ENCODE measurements at regions not wholly inside any gene's neighbourhood (a gene's known extent, or its start where the extent isn't known, plus 50 kb on each side); places are given as distances from the start of the nearest gene placed in this dataset.

DNA sequence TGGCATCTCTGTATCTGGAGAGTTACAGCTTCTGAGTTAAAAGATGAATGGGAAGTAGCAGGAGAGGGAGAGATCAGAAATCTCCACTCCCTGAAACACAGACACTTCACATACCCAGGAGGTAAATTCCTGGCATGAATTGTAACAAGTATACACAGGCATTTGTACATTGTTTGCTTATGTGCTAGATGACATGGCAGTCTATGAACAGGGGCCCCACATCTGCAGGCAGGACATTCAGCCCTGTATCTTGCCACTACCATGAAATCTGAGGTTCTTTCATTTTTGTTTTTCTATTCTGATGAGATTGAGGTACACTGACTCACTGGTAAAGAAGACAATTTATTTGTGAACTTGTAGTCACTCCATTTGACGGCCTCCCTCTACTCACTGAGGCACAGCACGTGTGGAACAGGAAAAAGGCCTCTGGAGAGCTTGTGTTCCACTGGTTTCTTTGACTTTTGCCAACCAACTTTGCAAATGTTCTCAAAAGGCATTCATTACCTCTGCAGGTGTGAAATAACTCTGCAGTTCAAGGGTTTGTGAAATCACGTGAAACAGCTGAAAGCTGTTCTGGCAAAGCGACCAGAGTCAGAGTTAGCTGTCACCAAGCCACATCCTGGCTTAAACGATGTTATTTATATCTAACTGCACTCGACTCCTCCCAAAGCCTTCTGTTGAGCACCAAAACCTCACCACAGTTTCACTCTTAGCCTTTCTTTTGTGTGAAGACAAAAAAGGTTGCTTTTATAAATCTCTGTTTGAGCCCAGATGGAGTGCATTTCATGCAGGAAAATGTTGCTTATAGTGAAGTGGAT lies 401.3 kb upstream of the CFAP20DC start:
- Histone ChIP-seq H3F3A (ENCODE audit: insufficient read depth, low read depth) (no peaks in the 10 kb centered on the region), H3K27me3 (ENCODE audit: insufficient read depth, low read depth) (no peaks in the 10 kb centered on the region; the same call in 1 of the 2 replicates), H3K4me3 (no peak overlapping the region), H3K9me3 (ENCODE audit: insufficient read depth, low read depth) (no peaks in the 10 kb centered on the region), H3K9me2 (ENCODE audit: insufficient read depth) (no peaks in the 10 kb centered on the region), H3K4me2 (no peak overlapping the region), H4K20me1 (ENCODE audit: insufficient read depth) (no peaks in the 10 kb centered on the region), H3K27ac (no peak overlapping the region), H3K4me1 (replicated peaks; ENCODE audit: insufficient read depth) (no peaks in the 10 kb centered on the region; the same call in 1 of the 2 replicates), H2AFZ (no peak overlapping the region), H3K79me2 (ENCODE audit: low read depth) (no peaks in the 10 kb centered on the region), H3K36me3 (ENCODE audit: low read depth) (no peaks in the 10 kb centered on the region)
- BruUV-seq (replicated peaks) = no TSS peak
- ChIA-PET POLR2A (ENCODE audit: unreplicated experiment) (no interaction called here), CTCF (no interaction called here)
- intact Hi-C loops (cut with micrococcal nuclease; ENCODE audit: unreplicated experiment) = no loop called here
- DNase-seq = no peak
- TF ChIP-seq EZH2 (IDR thresholded peaks at IDR 0.05; ENCODE audit: low read depth) = no peak
- TF ChIP-seq, protein P1, sequence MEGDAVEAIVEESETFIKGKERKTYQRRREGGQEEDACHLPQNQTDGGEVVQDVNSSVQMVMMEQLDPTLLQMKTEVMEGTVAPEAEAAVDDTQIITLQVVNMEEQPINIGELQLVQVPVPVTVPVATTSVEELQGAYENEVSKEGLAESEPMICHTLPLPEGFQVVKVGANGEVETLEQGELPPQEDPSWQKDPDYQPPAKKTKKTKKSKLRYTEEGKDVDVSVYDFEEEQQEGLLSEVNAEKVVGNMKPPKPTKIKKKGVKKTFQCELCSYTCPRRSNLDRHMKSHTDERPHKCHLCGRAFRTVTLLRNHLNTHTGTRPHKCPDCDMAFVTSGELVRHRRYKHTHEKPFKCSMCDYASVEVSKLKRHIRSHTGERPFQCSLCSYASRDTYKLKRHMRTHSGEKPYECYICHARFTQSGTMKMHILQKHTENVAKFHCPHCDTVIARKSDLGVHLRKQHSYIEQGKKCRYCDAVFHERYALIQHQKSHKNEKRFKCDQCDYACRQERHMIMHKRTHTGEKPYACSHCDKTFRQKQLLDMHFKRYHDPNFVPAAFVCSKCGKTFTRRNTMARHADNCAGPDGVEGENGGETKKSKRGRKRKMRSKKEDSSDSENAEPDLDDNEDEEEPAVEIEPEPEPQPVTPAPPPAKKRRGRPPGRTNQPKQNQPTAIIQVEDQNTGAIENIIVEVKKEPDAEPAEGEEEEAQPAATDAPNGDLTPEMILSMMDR (conservative IDR thresholded peaks at IDR 0.05) = no peak

DNA sequence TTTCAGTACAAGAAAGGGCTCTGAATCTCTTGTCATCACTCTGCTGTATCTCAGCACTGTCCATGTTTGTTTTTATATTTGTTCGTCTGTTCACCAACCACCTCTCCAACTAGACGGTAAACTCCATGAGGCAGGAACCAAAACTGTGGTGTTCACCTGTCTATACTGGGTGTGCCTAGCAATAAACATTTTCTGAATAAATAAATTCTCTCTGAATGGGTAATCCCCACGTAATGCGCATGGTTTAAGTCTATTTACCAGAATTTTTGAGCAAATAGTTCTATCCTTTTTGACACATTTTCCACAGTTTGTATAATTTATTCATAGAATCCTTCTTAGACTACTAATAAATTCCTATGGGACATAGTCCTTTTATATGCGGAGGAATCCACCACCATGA lies 400.6 kb upstream of the CFAP20DC start:
- Histone ChIP-seq H3K27me3 (ENCODE audit: insufficient read depth, low read depth) (no peaks in the 10 kb centered on the region), H3K36me3 (ENCODE audit: low read depth) (no peaks in the 10 kb centered on the region), H3K79me2 (ENCODE audit: low read depth) (no peaks in the 10 kb centered on the region), H4K20me1 (ENCODE audit: insufficient read depth) (no peaks in the 10 kb centered on the region), H3K4me2 (no peak overlapping the region), H3K9me2 (ENCODE audit: insufficient read depth) (no peaks in the 10 kb centered on the region), H3K9me3 (ENCODE audit: insufficient read depth, low read depth) (no peaks in the 10 kb centered on the region), H2AFZ (no peak overlapping the region), H3K4me3 (no peak overlapping the region), H3F3A (ENCODE audit: insufficient read depth, low read depth) (no peaks in the 10 kb centered on the region), H3K27ac (no peak overlapping the region), H3K4me1 (replicated peaks; ENCODE audit: insufficient read depth) (no peaks in the 10 kb centered on the region; the same call in 1 of the 2 replicates)
- POLR2A ChIA-PET (ENCODE audit: unreplicated experiment) = no interaction called here
- CTCF ChIA-PET = no interaction called here
- no peak for TF ChIP-seq EZH2 (IDR thresholded peaks at IDR 0.05; ENCODE audit: low read depth)
- TF ChIP-seq, protein P1 (conservative IDR thresholded peaks at IDR 0.05) = no peak
- intact Hi-C loops (cut with micrococcal nuclease; ENCODE audit: unreplicated experiment) = no loop called here
- DNase-seq = no peak
- no TSS peak for BruUV-seq (replicated peaks)

DNA sequence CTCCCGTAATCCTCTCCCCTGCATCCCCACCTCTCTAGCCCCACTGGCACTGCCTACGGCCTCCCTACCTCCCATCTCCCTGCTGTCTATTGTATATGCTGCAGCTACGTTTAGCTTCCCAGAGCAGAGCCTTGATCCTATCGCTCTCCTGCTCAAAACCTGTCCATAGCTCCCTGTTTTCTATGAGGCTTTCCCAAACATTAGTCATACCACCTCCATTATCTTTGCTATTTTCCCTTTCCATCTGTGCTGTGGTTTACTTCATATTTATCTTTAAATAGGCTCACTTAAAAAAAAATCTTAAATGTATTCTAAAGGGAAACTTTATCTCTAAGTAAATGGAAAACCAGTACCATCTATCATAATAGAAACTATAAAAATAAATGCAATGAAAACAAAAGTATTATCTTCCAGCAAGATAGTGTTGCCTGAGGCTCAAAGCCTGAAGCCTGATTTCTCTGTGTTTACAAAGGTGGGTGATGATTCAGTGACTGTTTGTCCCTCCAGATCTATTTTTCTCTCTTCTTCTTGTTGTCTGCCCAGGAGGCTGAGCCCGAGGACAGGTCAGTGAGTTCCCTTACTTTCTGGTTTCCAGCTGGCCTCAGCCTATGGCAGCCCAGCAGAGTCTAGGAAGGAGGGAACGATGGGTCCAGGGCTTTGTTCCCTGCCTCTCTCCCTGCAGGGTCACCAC lies 397.1 kb upstream of the CFAP20DC start:
- no peaks in the 10 kb centered on the region for H3K9me3 ChIP-seq (ENCODE audit: insufficient read depth, low read depth)
- H2AFZ ChIP-seq = no peak overlapping the region
- no peak overlapping the region for H3K4me2 ChIP-seq
- no peaks in the 10 kb centered on the region for H3K27me3 ChIP-seq (ENCODE audit: insufficient read depth, low read depth)
- DNase-seq = no peak
- H3K4me3 ChIP-seq = no peak overlapping the region
- H3K27ac ChIP-seq = no peak overlapping the region
- TF ChIP-seq, protein P1 (conservative IDR thresholded peaks at IDR 0.05) = no peak
- no peak for TF ChIP-seq EZH2 (IDR thresholded peaks at IDR 0.05; ENCODE audit: low read depth)
- H4K20me1 ChIP-seq (ENCODE audit: insufficient read depth) = no peaks in the 10 kb centered on the region
- ChIA-PET CTCF (no interaction called here), POLR2A (ENCODE audit: unreplicated experiment) (interaction anchor here (0.5 kb wide), 1 partner anchor 471 kb away, joined by 4 read pairs; no protein-coding TSS in a partner anchor)
- no peaks in the 10 kb centered on the region for H3F3A ChIP-seq (ENCODE audit: insufficient read depth, low read depth)
- no peaks in the 10 kb centered on the region for H3K36me3 ChIP-seq (ENCODE audit: low read depth)
- H3K9me2 ChIP-seq (ENCODE audit: insufficient read depth) = no peaks in the 10 kb centered on the region
- no peaks in the 10 kb centered on the region for H3K79me2 ChIP-seq (ENCODE audit: low read depth)
- no peaks in the 10 kb centered on the region; the same call in 1 of the 2 replicates for H3K4me1 ChIP-seq (replicated peaks; ENCODE audit: insufficient read depth)
- intact Hi-C loops (cut with micrococcal nuclease; ENCODE audit: unreplicated experiment) = no loop called here
- no TSS peak for BruUV-seq (replicated peaks)

Measured in PC-9 (cell line).